Stimulated activated CD8-positive, alpha-beta memory T cell treated with anti-CD3 and anti-CD28 coated beads, Interleukin-4, amount 100 ng/mL, for 1 hour (primary cell): ENCODE measurements at regions not wholly inside any gene's neighbourhood (a gene's known extent, or its start where the extent isn't known, plus 50 kb on each side); places are given as distances from the start of the nearest gene placed in this dataset.

Experiments used
- DNase-seq, 2 donors: peaks; one replicate each; pipeline ENCODE4 v3.0.0-alpha.2; 2020; ENCODE audit warnings: low read depth in 2 of 2, low spot score in 1 of 2

DNA sequence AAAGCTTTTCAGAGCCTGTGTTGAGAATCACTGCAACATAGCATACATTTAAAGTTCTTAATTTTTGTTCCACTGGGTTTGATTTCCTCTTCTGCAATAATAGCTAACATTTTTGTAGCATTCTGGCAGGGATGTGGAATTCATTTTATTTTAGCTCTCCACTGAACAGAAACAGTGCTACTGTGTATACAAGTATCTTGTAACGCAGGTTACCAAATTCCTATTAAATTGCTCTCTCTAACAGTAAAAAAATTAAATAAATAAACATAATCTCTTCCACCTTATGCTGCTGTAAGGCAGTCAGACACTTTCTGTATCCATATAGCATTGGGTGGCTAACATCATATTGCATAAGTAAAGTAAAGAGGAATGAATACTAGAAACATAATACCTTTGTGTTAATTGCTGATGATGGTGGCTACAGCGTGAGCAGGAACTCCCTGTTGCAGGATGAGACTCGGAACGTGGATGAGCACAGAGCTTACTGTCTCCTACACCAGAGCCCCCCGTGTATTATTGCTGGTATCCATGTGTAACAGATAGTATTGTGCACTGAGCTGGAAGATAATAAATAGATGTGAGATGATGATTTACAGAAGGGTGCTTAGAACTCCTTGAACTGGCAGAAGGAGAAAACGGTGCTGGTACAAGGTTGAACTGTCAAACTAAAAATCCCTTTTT is 276.9 kb upstream of the SNX7 start:
- no peak for DNase-seq

DNA sequence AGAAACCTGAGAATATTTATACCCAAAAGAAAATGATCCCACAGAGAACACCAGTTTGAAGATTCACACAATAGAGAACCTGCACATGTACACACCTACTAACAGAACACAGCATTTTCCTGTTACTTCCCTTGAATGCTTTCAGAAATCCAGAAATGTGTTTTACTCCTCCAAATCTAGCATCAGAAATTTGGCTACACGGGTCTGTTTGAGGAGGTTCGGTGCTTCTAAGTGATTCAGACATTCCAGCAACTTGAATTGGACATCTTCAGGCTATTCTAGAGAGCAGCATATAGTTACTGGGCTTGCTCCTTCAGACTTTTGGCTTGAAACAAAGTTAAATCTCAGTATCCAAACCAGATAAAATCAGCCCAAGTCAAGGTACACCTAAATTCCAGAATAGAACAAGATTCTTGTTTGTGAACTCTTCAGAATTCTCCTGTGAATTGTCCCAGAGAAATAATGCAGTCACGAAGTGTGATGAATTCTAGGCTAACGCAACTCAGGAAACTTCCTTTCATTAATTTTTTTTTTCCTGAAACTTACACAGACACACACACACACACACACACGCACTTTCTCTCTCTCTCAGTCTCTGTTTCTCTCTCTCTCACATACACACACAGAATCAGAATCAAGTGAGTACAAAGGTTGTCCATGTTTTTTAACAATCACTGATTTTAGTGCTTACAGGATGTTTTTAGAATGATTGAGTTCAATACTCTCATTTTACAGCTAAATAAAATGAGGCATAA is 278.4 kb upstream of the SNX7 start:
- no peak for DNase-seq

- no peak for DNase-seq
Measured at GRCh38 chr1:98382586-98382985, 278.9 kb upstream of the SNX7 start.

DNA sequence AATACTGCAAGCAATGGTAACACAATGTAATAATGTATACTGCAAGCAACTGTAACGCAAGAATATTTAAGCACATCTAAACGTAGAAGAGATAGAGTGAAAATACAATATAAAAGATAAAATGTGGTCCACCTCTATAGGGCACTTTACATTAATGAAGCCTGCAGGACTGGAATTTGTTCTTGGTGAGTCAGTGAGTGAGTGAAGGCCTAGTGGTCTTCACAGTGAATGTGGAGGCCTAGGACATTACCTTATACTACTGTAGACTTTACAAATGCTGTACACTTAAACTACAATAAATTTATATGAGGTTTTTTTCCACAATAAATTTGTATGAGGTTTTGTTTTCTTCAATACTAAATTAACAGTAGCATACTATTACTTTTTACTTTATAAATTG is 287.4 kb upstream of the SNX7 start:
- no peak for DNase-seq

DNA sequence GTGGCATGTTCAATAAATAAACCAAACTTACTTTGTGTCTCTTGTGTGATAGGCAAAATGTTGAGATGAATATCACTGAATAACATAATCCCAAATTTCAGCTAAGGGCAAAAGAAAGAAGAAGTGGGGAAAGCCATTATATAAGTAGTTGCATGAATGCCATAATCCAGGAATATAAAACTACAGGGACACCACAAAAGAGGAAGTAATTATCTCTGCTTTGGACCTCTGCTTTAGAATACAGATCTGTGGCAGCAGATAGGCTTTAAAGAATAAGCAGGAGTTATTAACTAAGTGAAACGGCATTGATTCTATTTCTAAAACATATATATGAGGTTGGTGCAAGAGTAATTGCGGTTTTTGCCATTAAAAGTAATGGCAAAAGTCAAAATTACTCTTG is 288.5 kb upstream of the SNX7 start:
- DNase-seq, result no peak

- DNase-seq, result no peak
Measured at GRCh38 chr1:98371764-98372163, 289.8 kb upstream of the SNX7 start.

DNA sequence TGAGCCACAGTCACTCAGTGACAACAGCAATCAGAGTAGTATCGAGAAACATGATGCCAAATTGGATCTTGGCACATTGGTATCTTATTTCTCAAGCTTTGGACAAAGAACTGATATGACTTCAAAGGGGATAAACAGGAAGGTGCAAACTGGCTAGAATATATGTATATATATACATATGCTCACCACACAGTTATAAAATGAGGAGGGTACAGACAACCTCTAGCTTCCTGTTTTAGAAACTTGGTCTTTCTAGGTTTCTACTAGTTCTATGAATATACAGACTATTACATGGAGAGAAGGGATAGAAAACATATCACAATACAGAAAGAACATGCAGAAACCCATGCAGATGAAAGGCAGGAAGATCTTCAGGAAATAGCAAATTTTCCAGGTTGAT is 292.1 kb upstream of the SNX7 start:
- DNase-seq, result no peak

GRCh38 chr1:98368995-98369394 is 292.5 kb upstream of the SNX7 start:
- no peak for DNase-seq

- no peak for DNase-seq
Measured at GRCh38 chr1:98367426-98367825, 294.1 kb upstream of the SNX7 start.

DNA sequence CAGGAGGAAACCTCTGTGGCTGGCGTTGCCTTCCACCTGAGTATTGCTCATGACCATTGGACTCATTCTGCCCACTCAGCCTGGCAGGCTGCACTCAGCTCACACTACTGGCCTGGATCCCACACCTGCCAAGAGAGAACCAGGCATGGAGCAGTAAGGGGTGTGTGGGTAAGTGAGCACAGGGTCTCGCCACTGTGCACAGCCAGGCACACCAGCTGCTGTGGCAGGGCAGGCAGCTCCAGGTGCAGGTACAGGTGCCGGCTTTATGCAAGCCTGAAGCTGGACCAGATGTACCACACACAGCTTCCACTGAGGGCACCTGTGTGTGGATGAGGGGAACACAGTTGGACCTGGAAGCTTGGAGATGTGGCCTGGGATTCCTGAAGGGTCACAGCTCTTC is 295.2 kb upstream of the SNX7 start:
- DNase-seq, result no peak

DNA sequence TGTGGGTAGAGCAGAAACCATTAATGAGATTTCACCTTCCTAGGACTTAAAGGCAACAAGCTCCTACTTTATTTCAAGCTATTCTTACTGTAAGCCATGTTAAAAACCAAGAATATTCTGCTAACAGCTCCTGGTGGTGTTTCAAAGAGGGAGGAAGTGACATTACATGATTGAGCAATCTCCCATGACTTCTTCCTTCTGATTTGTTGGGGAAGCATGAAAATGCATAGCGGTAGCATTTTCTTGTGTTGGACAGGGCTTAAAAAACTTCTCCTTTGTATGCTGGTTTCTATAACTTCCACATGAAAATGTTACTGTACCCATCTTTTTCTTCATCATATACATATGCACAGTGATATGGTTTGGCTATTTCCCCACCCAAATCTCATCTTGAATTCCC is 297.0 kb upstream of the SNX7 start:
- DNase-seq, result no peak

GRCh38 chr1:98360864-98361263 is 300.7 kb upstream of the SNX7 start:
- no peak for DNase-seq

DNA sequence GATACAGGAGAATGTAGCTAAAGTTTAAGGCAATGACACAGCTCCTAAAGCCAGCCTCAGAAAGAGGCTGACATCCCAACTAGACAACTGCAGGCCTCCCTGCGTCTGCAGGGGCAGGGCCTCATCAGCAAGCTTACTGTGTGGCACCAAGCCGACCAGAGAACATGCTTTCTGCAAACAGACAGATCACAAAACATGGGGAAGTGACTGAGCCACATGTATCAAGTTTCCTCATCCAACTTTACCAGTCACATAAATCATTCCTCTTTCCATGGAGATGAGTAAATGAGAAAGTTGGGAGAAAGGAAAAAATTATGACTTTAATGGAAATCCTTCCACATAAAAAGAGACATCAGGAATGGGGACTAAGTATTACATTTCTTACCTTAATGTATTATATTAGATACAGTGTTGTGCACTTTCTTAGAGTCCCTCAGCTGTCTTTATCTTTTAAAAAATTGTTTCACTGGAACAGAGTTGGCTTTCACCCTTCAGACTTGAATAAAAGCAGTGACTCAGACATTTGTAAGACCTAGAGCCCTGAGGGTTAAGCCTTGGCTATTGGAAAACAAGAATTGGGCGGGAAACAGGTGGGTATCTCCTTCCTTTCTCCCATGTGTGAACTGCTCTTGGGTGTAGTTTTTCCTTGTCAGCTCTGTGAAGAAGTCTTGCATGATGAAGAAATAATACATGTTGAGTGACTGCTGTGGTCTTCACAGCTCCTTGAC is 305.7 kb upstream of the SNX7 start:
- no peak for DNase-seq

GRCh38 chr1:98352378-98352777 is 309.1 kb upstream of the SNX7 start:
- no peak for DNase-seq

DNA sequence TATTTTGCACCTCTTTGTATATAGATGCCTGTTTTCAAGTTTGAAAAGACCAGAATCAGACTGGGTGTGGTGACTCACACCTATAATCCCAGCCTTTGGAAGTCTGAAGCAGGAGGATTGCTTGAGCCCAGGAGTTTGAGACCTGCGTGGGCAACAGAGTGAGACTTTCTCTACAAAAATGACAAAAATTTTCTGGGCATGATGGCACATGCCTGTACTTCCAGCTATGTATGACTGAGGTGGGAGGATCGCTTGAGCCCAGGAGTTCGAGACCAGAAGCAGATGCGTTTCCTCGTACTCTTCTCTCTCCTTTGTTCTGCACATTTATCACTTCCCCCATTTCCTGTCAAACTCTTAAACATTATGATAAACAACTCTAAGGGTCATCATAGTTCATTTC is 310.0 kb upstream of the SNX7 start:
- DNase-seq, result no peak

DNA sequence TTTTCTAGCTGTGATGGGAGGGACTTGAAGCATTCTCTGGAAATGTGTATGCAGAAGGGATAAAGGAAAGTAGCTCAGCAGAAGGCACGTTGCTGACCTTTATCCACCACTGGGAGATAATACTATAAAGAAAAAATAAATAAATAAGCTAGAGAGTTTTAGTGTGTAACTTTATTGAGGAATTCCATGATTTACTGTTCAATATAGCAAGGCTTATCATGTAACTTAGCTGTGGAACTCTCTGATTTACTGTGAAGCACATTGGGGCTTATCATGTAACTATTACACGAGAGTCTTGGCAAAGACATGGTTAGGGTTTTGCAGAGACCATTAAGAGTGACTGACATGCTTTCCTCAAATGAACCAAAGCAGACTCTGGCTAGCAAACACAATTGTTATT is 316.1 kb upstream of the SNX7 start:
- DNase-seq, result no peak

DNA sequence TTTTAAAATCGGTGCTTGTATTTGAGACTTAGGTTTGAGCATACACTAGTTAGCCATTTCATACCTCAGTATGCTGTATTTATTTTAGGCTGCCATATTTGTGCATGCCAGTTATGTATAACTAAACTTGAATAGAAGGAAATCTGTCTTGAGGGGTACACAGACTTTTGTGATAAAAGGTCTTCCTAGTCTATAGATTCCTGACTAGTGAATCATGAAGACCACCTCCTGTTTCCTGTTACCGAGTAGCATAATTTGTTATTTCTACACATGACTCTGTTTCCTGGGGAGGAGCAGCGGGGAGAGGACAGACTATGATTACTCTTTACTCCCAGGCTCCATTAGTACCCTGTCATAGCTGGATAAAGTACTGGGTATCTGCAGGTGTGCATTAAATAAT is 316.8 kb upstream of the SNX7 start:
- no peak for DNase-seq

DNA sequence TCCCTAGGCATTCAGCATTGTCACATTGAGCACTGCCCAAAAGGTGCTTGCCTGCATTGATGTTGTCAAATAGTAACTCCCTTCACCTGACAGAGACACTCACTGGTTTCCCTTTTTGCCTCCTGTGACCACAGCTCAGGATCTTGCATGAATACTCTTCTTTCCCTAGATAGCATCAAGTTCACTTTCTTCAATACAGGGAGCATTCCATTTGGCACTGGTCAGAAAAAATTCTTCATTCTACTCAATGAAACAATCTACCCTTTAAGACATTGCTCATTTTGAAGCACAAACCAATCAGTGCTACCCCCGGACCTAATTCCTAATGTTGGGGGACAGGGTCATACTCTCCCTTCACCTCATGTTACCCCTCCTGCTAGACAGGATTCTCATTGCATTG is 319.0 kb upstream of the SNX7 start:
- no peak for DNase-seq

- no peak for DNase-seq
Measured at GRCh38 chr1:98340511-98340910, 321.0 kb upstream of the SNX7 start.

DNA sequence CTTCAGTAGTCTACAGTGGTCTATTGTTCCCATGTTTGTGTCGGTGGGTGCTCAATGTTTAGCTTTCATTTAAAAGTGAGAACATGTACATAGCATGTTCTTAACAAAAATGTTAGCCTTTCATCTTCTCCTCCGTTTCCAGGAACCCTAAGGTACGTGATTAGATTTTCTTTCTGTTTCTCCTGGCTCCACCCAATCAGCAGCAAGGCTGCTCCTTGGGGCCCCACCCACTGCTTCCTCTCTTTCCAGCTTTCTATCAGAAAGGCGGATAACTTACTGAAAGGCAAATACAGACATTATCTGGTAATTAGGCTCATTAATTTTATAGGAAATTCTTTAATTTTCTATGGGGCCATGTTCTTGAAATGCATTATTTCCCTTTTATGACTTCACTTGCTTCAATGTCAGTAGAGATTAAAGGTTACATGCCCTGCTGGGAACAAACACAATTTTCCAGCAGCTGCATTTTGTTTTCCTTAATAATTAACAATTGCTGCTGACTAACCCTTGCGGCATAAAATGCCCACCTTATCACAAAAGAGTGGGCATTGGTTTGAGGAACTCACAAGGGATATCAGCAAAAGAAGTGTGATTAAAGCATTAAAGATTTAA is 324.9 kb upstream of the SNX7 start:
- no peak for DNase-seq

DNA sequence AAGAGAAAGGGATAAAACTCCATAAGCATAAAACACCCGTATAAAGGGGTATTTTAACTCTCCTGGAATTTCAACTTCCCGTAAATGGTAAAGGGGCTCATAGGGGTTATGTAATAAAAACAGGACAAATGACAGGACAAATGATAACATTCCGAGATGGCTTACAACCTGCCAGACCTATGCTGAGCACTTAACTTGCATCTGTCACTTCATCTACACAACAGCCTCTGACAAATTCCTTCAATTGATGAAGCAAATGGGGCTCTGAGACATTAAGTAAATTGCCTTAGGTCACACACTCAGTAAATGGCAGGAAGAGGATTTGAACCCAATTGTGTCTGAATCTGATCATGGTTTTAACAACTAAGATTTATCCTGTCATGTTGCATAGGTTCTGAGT is 327.6 kb upstream of the SNX7 start:
- DNase-seq, result no peak

GRCh38 chr1:98333406-98333805 is 328.1 kb upstream of the SNX7 start:
- no peak for DNase-seq
